AG10803 (cell line): ENCODE measurements at regions not wholly inside any gene's neighbourhood (a gene's known extent, or its start where the extent isn't known, plus 50 kb on each side); places are given as distances from the start of the nearest gene placed in this dataset.

Experiments used
- DNase-seq: peaks from one replicate; pipeline ENCODE4 v3.0.0; 2010; ENCODE audit warnings: low read depth
- H3K4me3 ChIP-seq: 2 replicates; pipeline ENCODE4 v1.5.1; 2011; ENCODE audit warnings: mild to moderate bottlenecking, low read length, control low read depth
- TF ChIP-seq, protein P1 (sequence below): conservative IDR thresholded peaks from 2 replicates; pipeline ENCODE4 v1.5.1; 2011; ENCODE audit warnings: mild to moderate bottlenecking, low read length, control low read depth, inconsistent platforms

DNA sequence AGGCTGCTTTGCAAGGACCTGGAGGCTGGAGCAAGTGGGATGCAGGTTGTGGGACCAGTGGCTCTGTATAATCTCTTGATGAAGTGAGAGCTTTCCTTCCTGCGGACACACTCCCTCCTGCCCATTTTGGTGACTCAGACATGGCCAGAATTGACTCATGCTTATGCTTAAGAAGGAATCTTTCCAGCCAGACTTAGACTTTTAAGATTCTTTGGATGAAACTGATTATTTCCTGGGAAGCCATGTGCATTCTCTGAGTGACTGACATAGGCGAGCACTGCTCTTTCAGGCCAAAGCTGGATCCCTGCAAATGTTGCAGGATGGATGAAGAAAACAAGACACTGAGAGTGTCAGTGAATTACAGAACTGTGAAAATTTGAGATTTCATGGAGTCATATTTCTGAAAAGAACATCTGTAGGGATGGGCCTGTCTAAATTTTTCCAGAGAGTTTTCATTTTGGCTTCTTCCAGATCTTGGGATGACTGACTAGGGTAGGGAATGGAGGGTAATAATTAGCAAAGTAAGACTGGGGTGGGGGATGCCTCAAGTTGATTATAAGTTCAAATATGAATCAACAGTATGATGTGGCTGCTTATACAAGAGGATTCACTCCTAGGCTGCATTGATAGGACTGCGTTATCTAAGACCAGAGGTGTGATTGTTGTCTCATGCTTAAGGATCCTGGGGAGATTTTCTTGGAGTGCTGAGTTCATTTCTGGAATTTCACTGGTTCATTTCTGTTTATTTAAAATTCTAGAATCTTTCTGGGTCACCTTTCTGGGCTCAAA, 195.8 kb downstream of the HIPK3 start:
- peak; percentile 91 for DNase-seq
- TF ChIP-seq, protein P1, sequence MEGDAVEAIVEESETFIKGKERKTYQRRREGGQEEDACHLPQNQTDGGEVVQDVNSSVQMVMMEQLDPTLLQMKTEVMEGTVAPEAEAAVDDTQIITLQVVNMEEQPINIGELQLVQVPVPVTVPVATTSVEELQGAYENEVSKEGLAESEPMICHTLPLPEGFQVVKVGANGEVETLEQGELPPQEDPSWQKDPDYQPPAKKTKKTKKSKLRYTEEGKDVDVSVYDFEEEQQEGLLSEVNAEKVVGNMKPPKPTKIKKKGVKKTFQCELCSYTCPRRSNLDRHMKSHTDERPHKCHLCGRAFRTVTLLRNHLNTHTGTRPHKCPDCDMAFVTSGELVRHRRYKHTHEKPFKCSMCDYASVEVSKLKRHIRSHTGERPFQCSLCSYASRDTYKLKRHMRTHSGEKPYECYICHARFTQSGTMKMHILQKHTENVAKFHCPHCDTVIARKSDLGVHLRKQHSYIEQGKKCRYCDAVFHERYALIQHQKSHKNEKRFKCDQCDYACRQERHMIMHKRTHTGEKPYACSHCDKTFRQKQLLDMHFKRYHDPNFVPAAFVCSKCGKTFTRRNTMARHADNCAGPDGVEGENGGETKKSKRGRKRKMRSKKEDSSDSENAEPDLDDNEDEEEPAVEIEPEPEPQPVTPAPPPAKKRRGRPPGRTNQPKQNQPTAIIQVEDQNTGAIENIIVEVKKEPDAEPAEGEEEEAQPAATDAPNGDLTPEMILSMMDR = no peak

DNA sequence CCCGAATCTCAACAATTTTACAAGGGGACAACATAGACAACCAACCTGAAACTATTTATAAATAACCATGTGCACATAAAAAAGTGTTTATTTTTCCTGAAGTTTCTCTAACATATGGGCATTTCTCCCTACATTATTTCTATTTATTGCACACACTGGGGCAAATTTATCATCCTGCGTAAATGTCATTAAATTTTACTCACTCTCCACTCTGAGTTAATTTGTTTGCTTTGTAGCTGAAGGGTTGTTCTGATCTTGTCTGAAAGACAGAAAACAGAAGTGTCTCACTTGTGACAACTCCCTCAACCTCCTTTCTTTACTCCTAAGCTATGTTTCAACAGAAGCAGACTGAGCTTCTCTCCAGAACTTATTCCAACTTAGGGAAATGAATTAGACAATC, 194.2 kb downstream of the HIPK3 start:
- no peak overlapping the region for H3K4me3 ChIP-seq
- TF ChIP-seq, protein P1 = no peak
- DNase-seq = no peak

More for the DNA sequence above, 195.8 kb downstream of the HIPK3 start:
- no peak overlapping the region for H3K4me3 ChIP-seq

DNA sequence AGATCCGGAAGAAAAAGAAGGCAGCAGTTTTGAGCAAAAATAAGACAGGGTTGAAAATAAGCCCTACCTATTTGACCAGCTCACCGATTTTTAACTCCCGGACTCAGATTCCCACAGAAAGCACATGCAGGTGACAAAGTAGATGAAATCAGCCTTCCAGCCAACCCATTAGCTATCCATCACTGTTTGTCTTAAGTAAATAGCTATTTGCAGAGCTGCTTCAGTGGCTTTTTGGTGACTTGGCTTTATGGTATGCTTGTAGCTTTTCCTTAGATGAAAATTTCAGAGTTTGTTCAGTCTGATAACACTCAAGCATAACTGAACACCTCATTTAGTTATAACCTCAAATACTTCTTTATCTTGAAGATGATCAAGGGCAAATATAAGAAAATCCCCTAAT, 192.6 kb downstream of the HIPK3 start:
- peak; percentile 50 for DNase-seq
- TF ChIP-seq, protein P1 = no peak
- H3K4me3 ChIP-seq = no peak overlapping the region

DNA sequence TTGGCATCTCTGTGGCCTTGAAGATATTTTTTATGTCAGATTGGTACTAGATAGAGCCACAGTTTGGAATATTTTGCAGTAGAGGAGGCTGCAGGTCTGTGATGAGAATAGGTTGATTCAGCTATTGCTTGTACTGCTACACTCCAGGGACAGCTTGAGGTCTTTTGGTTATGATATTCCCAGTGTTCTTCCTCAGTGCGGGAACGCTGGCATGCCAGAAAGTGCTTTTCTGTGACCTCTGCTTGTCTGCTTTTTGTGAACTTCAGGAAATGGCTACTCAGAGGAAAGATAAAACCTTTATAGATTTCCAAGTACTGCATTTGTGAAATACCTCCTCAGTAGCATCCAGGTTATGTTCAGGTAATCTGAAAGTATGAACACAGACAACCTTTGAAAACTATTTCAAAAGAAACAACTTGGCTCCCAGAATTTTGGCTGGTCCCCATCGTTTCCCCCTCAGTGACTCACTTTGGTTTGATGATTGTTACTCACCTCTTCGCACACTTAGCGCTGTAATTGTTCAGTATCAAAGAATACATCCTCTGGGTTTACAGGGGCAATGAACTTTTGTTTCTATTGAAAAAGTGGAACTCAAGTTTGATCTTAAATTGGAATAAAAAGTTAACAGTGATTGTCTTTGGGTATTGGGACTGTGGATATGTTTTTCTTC, 191.4 kb downstream of the HIPK3 start:
- DNase-seq = peak; percentile 28
- H3K4me3 ChIP-seq = no peak overlapping the region
- TF ChIP-seq, protein P1 = no peak

DNA sequence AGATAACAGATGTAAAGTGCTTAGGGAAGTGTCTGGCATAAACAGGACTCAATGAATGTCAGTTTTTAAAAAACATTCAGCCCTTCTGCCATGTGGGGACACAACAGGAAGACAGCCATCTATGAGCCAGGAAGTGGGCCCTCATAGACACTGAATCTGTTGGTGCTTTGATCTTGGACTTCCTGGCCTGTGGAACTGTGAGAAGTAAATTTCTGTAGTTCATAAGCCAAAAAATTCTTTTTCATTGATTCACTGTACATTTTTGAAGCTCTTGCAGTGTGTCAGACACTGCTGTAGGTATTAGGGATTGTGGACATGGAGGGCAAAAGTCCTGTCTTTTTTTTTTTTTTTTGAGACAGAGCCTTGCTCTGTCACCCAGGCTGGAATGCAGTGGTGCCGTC, 188.6 kb downstream of the HIPK3 start:
- DNase-seq = peak; percentile 85
- no peak overlapping the region for H3K4me3 ChIP-seq
- TF ChIP-seq, protein P1 = no peak

DNA sequence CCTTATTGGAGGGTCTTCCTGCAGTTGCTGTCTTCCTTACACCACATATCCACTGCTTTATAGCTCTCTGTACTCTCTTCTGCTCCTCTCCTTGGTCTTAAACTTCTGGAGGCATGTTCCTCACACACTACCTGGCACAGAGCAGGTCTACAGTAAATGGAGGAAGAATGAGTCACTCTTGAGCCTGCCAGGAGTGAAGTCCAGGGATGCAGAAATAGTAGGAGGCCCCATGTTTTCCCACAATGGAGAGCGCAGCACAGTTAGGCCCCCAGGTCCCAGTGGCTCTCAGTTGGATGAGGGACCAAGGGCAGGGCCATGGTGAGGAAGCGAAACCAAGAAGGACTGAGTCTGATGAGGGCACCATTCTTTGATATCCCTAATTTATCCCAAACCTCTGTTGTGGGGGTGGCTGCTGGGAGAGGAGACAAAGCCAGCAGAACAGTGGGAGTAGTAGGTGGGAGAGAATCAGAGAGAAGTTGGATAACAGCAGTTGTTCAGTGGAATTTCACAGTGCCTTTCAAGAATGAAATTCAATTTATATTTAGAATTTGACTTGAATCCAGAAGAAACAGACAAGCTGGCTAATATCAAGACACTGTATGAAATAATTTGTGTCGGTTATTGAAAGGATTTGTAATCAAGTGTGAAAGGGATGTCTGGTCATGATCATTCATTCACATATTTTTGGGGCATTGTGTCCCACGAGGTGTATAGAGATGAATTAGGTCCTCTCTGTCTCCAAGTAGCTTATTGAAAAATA, 187.8 kb downstream of the HIPK3 start:
- no peak for DNase-seq
- TF ChIP-seq, protein P1 = no peak
- no peak overlapping the region for H3K4me3 ChIP-seq
